Osteocyte (in vitro differentiated cells): ENCODE measurements at regions not wholly inside any gene's neighbourhood (a gene's known extent, or its start where the extent isn't known, plus 50 kb on each side); places are given as distances from the start of the nearest gene placed in this dataset.
"Not testable (repeated sequence)": the region's sequence is repeated elsewhere in the genome, so short reads cannot be mapped to it uniquely, and the experiment has no call there.

ENCODE experiments used
- DNase-seq: peaks from one replicate; pipeline ENCODE4 v3.0.0; 2021; ENCODE audit warnings: mixed read lengths; ENCODE audit not compliant: unreplicated experiment; ENCODE audit errors: extremely low spot score
- H3K27ac Mint-ChIP-seq: one replicate; pipeline ENCODE4 v1.8.0; 2021; ENCODE audit warnings: mild to moderate bottlenecking, mixed read lengths; ENCODE audit not compliant: unreplicated experiment
- H3K27me3 Mint-ChIP-seq: one replicate; pipeline ENCODE4 v1.8.0; 2021; ENCODE audit warnings: mixed read lengths; ENCODE audit not compliant: unreplicated experiment
- H3K36me3 Mint-ChIP-seq: one replicate; pipeline ENCODE4 v1.8.0; 2021; ENCODE audit warnings: mixed read lengths; ENCODE audit not compliant: unreplicated experiment
- H3K4me1 Mint-ChIP-seq: one replicate; pipeline ENCODE4 v1.8.0; 2021; ENCODE audit warnings: mixed read lengths; ENCODE audit not compliant: unreplicated experiment
- H3K4me3 Mint-ChIP-seq: one replicate; pipeline ENCODE4 v1.8.0; 2021; ENCODE audit warnings: mild to moderate bottlenecking, moderate library complexity, mixed read lengths; ENCODE audit not compliant: unreplicated experiment
- H3K9me3 Mint-ChIP-seq: one replicate; pipeline ENCODE4 v1.8.0; 2021; ENCODE audit warnings: mixed read lengths; ENCODE audit not compliant: unreplicated experiment
- TF ChIP-seq, protein P1 (sequence below): fragments of 200-600 bp; sonication (generic); IDR thresholded peaks from 2 replicates; pipeline ENCODE4 v1.5.0; 2021; ENCODE audit warnings: antibody characterized with exemption, mild to moderate bottlenecking, moderate library complexity

DNA sequence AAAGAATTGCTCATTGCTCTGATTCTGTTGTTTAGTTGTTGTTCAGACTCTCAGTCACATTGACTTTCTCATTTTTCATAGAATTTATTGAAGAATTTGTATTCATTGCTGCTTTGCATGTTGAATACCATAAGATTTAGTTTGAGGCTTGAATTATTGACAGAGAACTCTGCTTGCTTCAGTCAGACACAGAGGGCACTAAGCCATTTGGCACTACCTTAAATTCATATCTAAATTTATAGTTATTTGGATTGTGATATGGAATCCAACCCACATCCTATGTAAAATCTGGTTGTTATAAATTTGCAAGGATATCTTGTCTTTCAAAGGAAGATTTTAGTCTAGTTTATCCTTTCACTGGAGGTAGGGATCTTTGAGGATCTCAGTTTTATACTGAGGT, 1748.6 kb downstream of the BRINP3 start:
- no peak for DNase-seq
- Mint-ChIP-seq H3K9me3 (no peaks in the 10 kb centered on the region), H3K36me3 (no peaks in the 10 kb centered on the region), H3K27me3 (no peaks in the 10 kb centered on the region), H3K27ac (no peak overlapping the region), H3K4me1 (no peaks in the 10 kb centered on the region), H3K4me3 (no peak overlapping the region)
- TF ChIP-seq, protein P1, sequence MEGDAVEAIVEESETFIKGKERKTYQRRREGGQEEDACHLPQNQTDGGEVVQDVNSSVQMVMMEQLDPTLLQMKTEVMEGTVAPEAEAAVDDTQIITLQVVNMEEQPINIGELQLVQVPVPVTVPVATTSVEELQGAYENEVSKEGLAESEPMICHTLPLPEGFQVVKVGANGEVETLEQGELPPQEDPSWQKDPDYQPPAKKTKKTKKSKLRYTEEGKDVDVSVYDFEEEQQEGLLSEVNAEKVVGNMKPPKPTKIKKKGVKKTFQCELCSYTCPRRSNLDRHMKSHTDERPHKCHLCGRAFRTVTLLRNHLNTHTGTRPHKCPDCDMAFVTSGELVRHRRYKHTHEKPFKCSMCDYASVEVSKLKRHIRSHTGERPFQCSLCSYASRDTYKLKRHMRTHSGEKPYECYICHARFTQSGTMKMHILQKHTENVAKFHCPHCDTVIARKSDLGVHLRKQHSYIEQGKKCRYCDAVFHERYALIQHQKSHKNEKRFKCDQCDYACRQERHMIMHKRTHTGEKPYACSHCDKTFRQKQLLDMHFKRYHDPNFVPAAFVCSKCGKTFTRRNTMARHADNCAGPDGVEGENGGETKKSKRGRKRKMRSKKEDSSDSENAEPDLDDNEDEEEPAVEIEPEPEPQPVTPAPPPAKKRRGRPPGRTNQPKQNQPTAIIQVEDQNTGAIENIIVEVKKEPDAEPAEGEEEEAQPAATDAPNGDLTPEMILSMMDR: no peak

DNA sequence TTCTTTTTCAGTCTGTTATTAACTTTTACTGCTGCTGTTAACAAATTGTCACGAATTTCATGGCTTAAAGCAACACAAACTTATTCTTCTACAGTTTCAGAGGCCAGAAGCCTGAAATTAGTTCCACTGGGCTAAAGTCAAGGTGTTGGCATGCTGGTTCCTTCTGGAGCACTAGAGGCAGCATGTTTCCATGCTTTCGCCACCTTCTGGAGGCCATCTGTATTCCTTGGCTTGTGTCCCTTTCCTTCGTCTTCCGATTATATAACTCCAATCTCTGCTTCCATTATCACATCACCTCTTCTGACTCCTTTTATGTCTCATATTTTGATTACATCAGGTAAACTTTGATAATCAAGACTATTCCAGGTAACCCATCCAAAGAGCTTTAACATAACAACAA, 1742.1 kb downstream of the BRINP3 start:
- Mint-ChIP-seq H3K9me3 (no peaks in the 10 kb centered on the region), H3K36me3 (no peaks in the 10 kb centered on the region), H3K4me3 (no peak overlapping the region), H3K4me1 (no peaks in the 10 kb centered on the region), H3K27me3 (no peaks in the 10 kb centered on the region), H3K27ac (no peak overlapping the region)
- no peak for DNase-seq
- TF ChIP-seq, protein P1: no peak

DNA sequence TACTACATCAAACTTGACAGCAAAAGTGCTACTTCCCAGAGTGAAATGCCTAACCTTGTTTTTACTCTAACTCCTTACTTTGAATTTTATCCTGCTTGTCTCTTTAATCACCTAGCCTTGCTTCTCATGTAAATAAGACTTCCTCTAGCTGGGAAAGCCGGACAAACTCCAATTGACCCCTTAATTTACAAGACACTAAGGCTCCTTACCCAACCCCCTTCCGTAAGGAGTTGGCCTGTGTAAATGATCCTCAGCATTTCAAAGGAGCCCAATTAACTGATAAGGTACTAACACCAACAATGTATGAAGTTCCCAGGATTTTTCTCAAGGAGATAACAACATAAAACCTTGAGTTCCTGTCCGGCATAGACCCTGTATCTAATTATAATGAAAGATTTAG, 1728.4 kb downstream of the BRINP3 start:
- H3K4me3 Mint-ChIP-seq, H3K36me3 Mint-ChIP-seq, H3K27me3 Mint-ChIP-seq, H3K27ac Mint-ChIP-seq, H3K4me1 Mint-ChIP-seq, H3K9me3 Mint-ChIP-seq, DNase-seq: not testable (repeated sequence)

- H3K27me3 Mint-ChIP-seq, H3K36me3 Mint-ChIP-seq, H3K27ac Mint-ChIP-seq, H3K4me1 Mint-ChIP-seq, H3K9me3 Mint-ChIP-seq, DNase-seq, H3K4me3 Mint-ChIP-seq: not testable (repeated sequence)
Measured at GRCh38 chr1:188752027-188752426, 1725.6 kb downstream of the BRINP3 start.

GRCh38 chr1:188757747-188758146, 1719.9 kb downstream of the BRINP3 start:
- not testable (repeated sequence) for H3K36me3 Mint-ChIP-seq, H3K9me3 Mint-ChIP-seq, H3K4me3 Mint-ChIP-seq, H3K27ac Mint-ChIP-seq, H3K4me1 Mint-ChIP-seq, DNase-seq, H3K27me3 Mint-ChIP-seq

- Mint-ChIP-seq H3K9me3 (peaks cover 3% of the 10 kb centered on the region), H3K27ac (no peak overlapping the region), H3K27me3 (no peaks in the 10 kb centered on the region), H3K4me1 (peaks cover 5% of the 10 kb centered on the region), H3K36me3 (no peaks in the 10 kb centered on the region), H3K4me3 (no peak overlapping the region)
- no peak for DNase-seq
- TF ChIP-seq, protein P1: no peak
Measured at GRCh38 chr1:188761226-188761625, 1716.4 kb downstream of the BRINP3 start.

- H3K9me3 Mint-ChIP-seq: peaks cover 3% of the 10 kb centered on the region
- H3K27ac Mint-ChIP-seq: no peak overlapping the region
- H3K27me3 Mint-ChIP-seq: no peaks in the 10 kb centered on the region
- no peak for DNase-seq
- no peaks in the 10 kb centered on the region for H3K36me3 Mint-ChIP-seq
- H3K4me1 Mint-ChIP-seq: peaks cover 5% of the 10 kb centered on the region
- TF ChIP-seq, protein P1: no peak
- no peak overlapping the region for H3K4me3 Mint-ChIP-seq
Measured at GRCh38 chr1:188762166-188762743, 1715.4 kb downstream of the BRINP3 start.
